SK-N-MC (cell line): ENCODE measurements at regions not wholly inside any gene's neighbourhood (a gene's known extent, or its start where the extent isn't known, plus 50 kb on each side); places are given as distances from the start of the nearest gene placed in this dataset.
A peak's percentile ranks its signal among the peaks of the same experiment; 100 is the strongest.
"Not testable (repeated sequence)": the region's sequence is repeated elsewhere in the genome, so short reads cannot be mapped to it uniquely, and the experiment has no call there.

Experiments
- DNase-seq: peaks from one replicate; pipeline ENCODE4 v3.0.0-alpha.2; 2011; ENCODE audit warnings: low read depth, low spot score
- H3K27ac ChIP-seq: fragments of 200-600 bp; sonication (generic); 2 replicates; pipeline ENCODE4 v1.5.1; 2016; ENCODE audit warnings: mixed run types
- H3K36me3 ChIP-seq: fragments of 200-600 bp; sonication (generic); 2 replicates; pipeline ENCODE4 v1.6.1; 2017; ENCODE audit warnings: antibody characterized with exemption, low read length, mixed read lengths; ENCODE audit not compliant: insufficient read depth
- H3K4me3 ChIP-seq: fragments of 200-600 bp; sonication (generic); 2 replicates; pipeline ENCODE4 v1.5.1; 2016
- H3K9ac ChIP-seq: fragments of 200-600 bp; sonication (generic); 2 replicates; pipeline ENCODE4 v1.8.0; 2017; ENCODE audit warnings: mixed run types, mixed read lengths; ENCODE audit not compliant: insufficient read length
- H3K9me3 ChIP-seq: fragments of 200-600 bp; sonication (generic); 2 replicates; pipeline ENCODE4 v1.6.1; 2017; ENCODE audit warnings: low read depth, mild to moderate bottlenecking, antibody characterized with exemption, low read length, moderate library complexity, mixed read lengths
- EZH2 ChIP-seq: fragments of 200-600 bp; sonication (generic); IDR thresholded peaks from one replicate; pipeline ENCODE4 v1.6.1; 2017; ENCODE audit warnings: antibody characterized with exemption
- FOXP2 ChIP-seq: optimal IDR thresholded peaks from 2 replicates; pipeline ENCODE3; 2011; ENCODE audit warnings: mild to moderate bottlenecking, moderate library complexity; ENCODE audit not compliant: insufficient read depth; ENCODE audit errors: extremely low read length, control extremely low read depth
- POLR2AphosphoS5 ChIP-seq: IDR thresholded peaks from 2 replicates; pipeline ENCODE4 v1.6.1; 2012; ENCODE audit warnings: mild to moderate bottlenecking, low read depth, low read length, borderline replicate concordance

- DNase-seq, result no peak
- no peak for TF ChIP-seq EZH2
- TF ChIP-seq FOXP2, result no peak
- no peak for TF ChIP-seq POLR2AphosphoS5
- H3K4me3 ChIP-seq, result no peak overlapping the region
- no peak overlapping the region for H3K27ac ChIP-seq
- H3K36me3 ChIP-seq, result no peaks in the 10 kb centered on the region
- H3K9ac ChIP-seq, result no peak overlapping the region
- H3K9me3 ChIP-seq, result no peaks in the 10 kb centered on the region
These were observed 321.6 kb upstream of the PAPPA start for GRCh38 chr9:115832031-115832430.

- TF ChIP-seq EZH2 (no peak), POLR2AphosphoS5 (no peak), FOXP2 (no peak)
- Histone ChIP-seq H3K27ac (peak overlapping the region; percentile 43; the same call in 1 of the 2 replicates), H3K9ac (no peak overlapping the region), H3K9me3 (no peaks in the 10 kb centered on the region), H3K4me3 (no peak overlapping the region), H3K36me3 (no peaks in the 10 kb centered on the region)
- no peak for DNase-seq
These were observed 316.0 kb upstream of the PAPPA start for GRCh38 chr9:115837618-115838017.

GRCh38 chr9:115838417-115838816 is 315.2 kb upstream of the PAPPA start:
- TF ChIP-seq FOXP2, result no peak
- TF ChIP-seq POLR2AphosphoS5, result no peak
- no peak for TF ChIP-seq EZH2
- DNase-seq, result no peak
- Histone ChIP-seq H3K9me3 (no peaks in the 10 kb centered on the region), H3K27ac (peak overlapping the region; percentile 30; the same call in 1 of the 2 replicates), H3K36me3 (no peaks in the 10 kb centered on the region), H3K4me3 (no peak overlapping the region), H3K9ac (no peak overlapping the region)

- not testable (repeated sequence) for DNase-seq
These were observed 309.2 kb upstream of the PAPPA start for GRCh38 chr9:115844433-115844832.

GRCh38 chr9:115845648-115846312 is 307.8 kb upstream of the PAPPA start:
- Histone ChIP-seq H3K36me3 (no peaks in the 10 kb centered on the region), H3K27ac (no peak overlapping the region), H3K4me3 (no peak overlapping the region), H3K9ac (no peak overlapping the region), H3K9me3 (no peaks in the 10 kb centered on the region)
- DNase-seq, result no peak
- TF ChIP-seq FOXP2, result no peak
- no peak for TF ChIP-seq EZH2
- no peak for TF ChIP-seq POLR2AphosphoS5

More at GRCh38 chr9:115844433-115844832, 309.2 kb upstream of the PAPPA start:
- not testable (repeated sequence) for H3K27ac ChIP-seq, H3K9me3 ChIP-seq, H3K4me3 ChIP-seq, H3K36me3 ChIP-seq, H3K9ac ChIP-seq

GRCh38 chr9:115847216-115847615 is 306.4 kb upstream of the PAPPA start:
- no peak overlapping the region for H3K9ac ChIP-seq
- no peak for TF ChIP-seq FOXP2
- no peak for TF ChIP-seq EZH2
- TF ChIP-seq POLR2AphosphoS5, result no peak
- H3K4me3 ChIP-seq, result no peak overlapping the region
- no peaks in the 10 kb centered on the region for H3K36me3 ChIP-seq
- 0 out of 2 replicates have a peak overlapping the region, but pooled peaks have one; percentile 22 for H3K27ac ChIP-seq
- no peaks in the 10 kb centered on the region for H3K9me3 ChIP-seq
- DNase-seq, result no peak

GRCh38 chr9:115849679-115850412 is 303.7 kb upstream of the PAPPA start:
- Histone ChIP-seq H3K36me3 (no peaks in the 10 kb centered on the region), H3K9ac (no peak overlapping the region), H3K27ac (peak overlapping the region; percentile 87), H3K4me3 (no peak overlapping the region), H3K9me3 (peaks cover 4% of the 10 kb centered on the region; the same call in 1 of the 2 replicates)
- no peak for DNase-seq
- TF ChIP-seq POLR2AphosphoS5 (no peak), EZH2 (no peak), FOXP2 (peak; percentile 44)

- Histone ChIP-seq H3K9ac (peak overlapping the region; percentile 49), H3K36me3 (no peaks in the 10 kb centered on the region), H3K9me3 (peaks cover 4% of the 10 kb centered on the region; the same call in 1 of the 2 replicates), H3K27ac (peak overlapping the region; percentile 87), H3K4me3 (peak overlapping the region; percentile 43)
- no peak for DNase-seq
- TF ChIP-seq FOXP2, result peak; percentile 92
- TF ChIP-seq EZH2, result no peak
- TF ChIP-seq POLR2AphosphoS5, result no peak; the same call in 1 of the 2 replicates
These were observed 302.9 kb upstream of the PAPPA start for GRCh38 chr9:115850548-115851304.
